ENCODE measurements at regions not wholly inside any gene's neighbourhood (a gene's known extent, or its start where the extent isn't known, plus 50 kb on each side); places are given as distances from the start of the nearest gene placed in this dataset.

GRCh38 chr2:103785956-103786355 lies 1024.1 kb downstream of the TMEM182 start:
- no peak for TF ChIP-seq YY1 (IDR thresholded peaks at IDR 0.05; ENCODE audit: insufficient read depth, insufficient read length)
- TF ChIP-seq SUZ12 (IDR thresholded peaks at IDR 0.05; ENCODE audit: extremely low read depth, insufficient read depth, insufficient read length) = no peak
- no peak for TF ChIP-seq ZNF274 (IDR thresholded peaks at IDR 0.05; ENCODE audit: low read depth, low read length)
